ENCODE measurements at regions not wholly inside any gene's neighbourhood (a gene's known extent, or its start where the extent isn't known, plus 50 kb on each side); places are given as distances from the start of the nearest gene placed in this dataset.

GRCh38 chr2:101551336-101551888, 76.5 kb upstream of the RFX8 start:
- DNase-seq = no peak

- DNase-seq = no peak
Observed at GRCh38 chr2:101550555-101550954, 75.6 kb upstream of the RFX8 start.

- no peak for DNase-seq
Observed at GRCh38 chr2:101549371-101549770, 74.5 kb upstream of the RFX8 start.

GRCh38 chr2:101546376-101547058, 71.6 kb upstream of the RFX8 start:
- no peak for DNase-seq

GRCh38 chr2:101545950-101546349, 71.0 kb upstream of the RFX8 start:
- no peak for DNase-seq

GRCh38 chr2:101540518-101540917, 65.6 kb upstream of the RFX8 start:
- no peak for DNase-seq

- DNase-seq = no peak
Observed at GRCh38 chr2:101538076-101538475, 63.2 kb upstream of the RFX8 start.

GRCh38 chr2:101534149-101534611, 59.3 kb upstream of the RFX8 start:
- peak; percentile 74 for DNase-seq

GRCh38 chr2:101533561-101534148, 58.7 kb upstream of the RFX8 start:
- DNase-seq = peak; percentile 94

- no peak for DNase-seq
Observed at GRCh38 chr2:101528501-101528900, 53.6 kb upstream of the RFX8 start.

- no peak for DNase-seq
Observed at GRCh38 chr2:101524806-101525430, 50.0 kb upstream of the RFX8 start.
